Ishikawa (cell line): ENCODE measurements at regions not wholly inside any gene's neighbourhood (a gene's known extent, or its start where the extent isn't known, plus 50 kb on each side); places are given as distances from the start of the nearest gene placed in this dataset.

Experiments used
- CEBPB ChIP-seq: IDR thresholded peaks from 2 replicates; pipeline ENCODE4 v1.6.1; 2012
- CREB1 ChIP-seq: IDR thresholded peaks from 2 replicates; pipeline ENCODE4 v1.6.1; 2012; ENCODE audit warnings: low read depth
- EGR1 ChIP-seq: IDR thresholded peaks from 2 replicates; pipeline ENCODE4 v1.6.1; 2012
- EP300 ChIP-seq: IDR thresholded peaks from 2 replicates; pipeline ENCODE4 v1.6.1; 2012; ENCODE audit warnings: borderline replicate concordance
- FOXM1 ChIP-seq: IDR thresholded peaks from 2 replicates; pipeline ENCODE4 v1.6.1; 2012; ENCODE audit warnings: low read depth, borderline replicate concordance
- NFIC ChIP-seq: IDR thresholded peaks from 2 replicates; pipeline ENCODE4 v1.6.1; 2012
- RAD21 ChIP-seq: IDR thresholded peaks from 2 replicates; pipeline ENCODE4 v1.6.1; 2012; ENCODE audit warnings: low read depth
- TAF1 ChIP-seq: IDR thresholded peaks from 2 replicates; pipeline ENCODE4 v1.6.1; 2012; ENCODE audit warnings: low read depth, mild to moderate bottlenecking
- TCF12 ChIP-seq: IDR thresholded peaks from 2 replicates; pipeline ENCODE4 v1.6.1; 2012; ENCODE audit warnings: low read depth
- TEAD4 ChIP-seq: IDR thresholded peaks from 2 replicates; pipeline ENCODE4 v1.6.1; 2012
- YY1 ChIP-seq: IDR thresholded peaks from 2 replicates; pipeline ENCODE4 v1.6.1; 2012; ENCODE audit warnings: low read depth
- ZBTB7A ChIP-seq: IDR thresholded peaks from 2 replicates; pipeline ENCODE4 v1.6.1; 2012; ENCODE audit warnings: low read depth
- TF ChIP-seq, protein P1 (sequence below): IDR thresholded peaks from 2 replicates; pipeline ENCODE4 v1.6.1; 2012
- TF ChIP-seq, protein P2 (sequence below): IDR thresholded peaks from 2 replicates; pipeline ENCODE4 v1.6.1; 2012; ENCODE audit warnings: low read depth, mild to moderate bottlenecking
- TF ChIP-seq, protein P3 (sequence below): IDR thresholded peaks from 2 replicates; pipeline ENCODE4 v1.6.1; 2012

DNA sequence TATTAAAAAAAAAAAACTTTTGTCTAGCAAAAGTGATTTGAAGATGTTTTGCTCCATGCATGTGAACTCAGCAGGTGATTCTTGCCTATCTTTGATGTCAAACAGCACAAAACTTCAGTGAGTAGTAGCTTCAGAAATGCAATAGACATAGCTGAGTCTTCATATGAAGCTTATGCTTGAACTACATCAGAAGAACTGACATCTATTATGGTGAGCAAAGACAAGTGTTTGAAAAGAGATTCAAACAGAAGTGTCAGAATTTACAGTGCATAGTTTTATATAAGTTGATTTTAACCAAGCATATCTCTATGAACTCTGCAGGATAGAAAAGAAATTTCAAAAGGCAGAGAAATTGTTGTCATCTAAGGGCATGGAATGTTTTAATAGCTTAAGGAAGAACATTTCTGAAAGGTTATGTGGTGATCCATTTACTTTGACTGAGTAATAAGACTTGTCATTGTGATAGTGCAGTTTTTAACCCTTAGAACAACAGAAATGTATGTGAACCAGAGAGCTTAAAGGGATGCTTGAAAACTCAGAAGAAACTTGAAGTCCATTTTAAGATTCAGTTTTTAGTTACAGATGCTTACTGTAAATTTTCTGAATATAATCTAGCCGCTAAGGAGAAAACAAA lies 351.4 kb downstream of the MDFIC start:
- TF ChIP-seq EP300, result no peak
- TF ChIP-seq YY1, result no peak

DNA sequence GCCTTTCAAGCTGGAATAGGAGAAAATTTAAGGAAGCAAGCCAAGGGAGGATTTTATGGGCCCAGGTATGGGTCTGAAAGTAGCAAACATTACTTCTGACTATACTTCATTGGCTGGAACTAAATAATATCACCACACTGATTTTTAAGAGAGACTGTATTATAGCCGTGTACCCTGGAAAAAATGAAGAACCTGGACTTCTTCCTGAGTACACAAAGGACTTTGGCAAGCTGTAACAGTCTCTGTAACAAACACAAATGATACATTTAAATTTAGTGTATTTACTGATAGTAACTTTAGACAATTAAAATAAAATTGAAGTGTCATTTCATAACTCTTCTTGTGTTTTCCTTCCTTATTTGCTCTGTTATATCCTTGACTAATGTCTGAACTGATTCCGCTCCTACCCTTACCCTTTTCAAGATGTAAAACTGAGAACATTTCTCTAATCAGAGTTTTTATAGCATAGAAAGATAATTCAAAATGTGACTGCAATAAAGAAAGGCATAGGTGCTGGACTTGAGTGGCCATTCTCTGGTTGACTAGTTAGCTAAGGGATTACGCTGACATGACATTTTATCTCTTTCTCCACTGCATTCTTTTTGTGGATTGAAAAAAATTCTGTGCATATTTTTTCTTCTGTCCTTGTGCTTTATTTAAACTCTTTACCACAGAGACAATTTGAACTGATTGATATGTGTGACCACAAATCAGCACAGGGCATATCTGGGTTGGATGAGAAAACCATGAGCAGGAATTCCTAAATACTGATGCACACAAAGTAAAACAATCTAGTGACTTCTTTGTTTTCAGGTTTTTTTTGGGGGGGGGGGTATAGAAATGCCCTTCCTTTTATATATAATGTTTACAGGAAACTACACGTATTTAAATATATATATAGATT lies 349.7 kb downstream of the MDFIC start:
- TF ChIP-seq TEAD4 (no peak), EGR1 (no peak), CREB1 (no peak), YY1 (no peak), RAD21 (no peak), NFIC (no peak), CEBPB (no peak), EP300 (no peak), FOXM1 (no peak)
- TF ChIP-seq, protein P1, sequence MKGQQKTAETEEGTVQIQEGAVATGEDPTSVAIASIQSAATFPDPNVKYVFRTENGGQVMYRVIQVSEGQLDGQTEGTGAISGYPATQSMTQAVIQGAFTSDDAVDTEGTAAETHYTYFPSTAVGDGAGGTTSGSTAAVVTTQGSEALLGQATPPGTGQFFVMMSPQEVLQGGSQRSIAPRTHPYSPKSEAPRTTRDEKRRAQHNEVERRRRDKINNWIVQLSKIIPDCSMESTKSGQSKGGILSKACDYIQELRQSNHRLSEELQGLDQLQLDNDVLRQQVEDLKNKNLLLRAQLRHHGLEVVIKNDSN, result no peak
- TF ChIP-seq, protein P2, sequence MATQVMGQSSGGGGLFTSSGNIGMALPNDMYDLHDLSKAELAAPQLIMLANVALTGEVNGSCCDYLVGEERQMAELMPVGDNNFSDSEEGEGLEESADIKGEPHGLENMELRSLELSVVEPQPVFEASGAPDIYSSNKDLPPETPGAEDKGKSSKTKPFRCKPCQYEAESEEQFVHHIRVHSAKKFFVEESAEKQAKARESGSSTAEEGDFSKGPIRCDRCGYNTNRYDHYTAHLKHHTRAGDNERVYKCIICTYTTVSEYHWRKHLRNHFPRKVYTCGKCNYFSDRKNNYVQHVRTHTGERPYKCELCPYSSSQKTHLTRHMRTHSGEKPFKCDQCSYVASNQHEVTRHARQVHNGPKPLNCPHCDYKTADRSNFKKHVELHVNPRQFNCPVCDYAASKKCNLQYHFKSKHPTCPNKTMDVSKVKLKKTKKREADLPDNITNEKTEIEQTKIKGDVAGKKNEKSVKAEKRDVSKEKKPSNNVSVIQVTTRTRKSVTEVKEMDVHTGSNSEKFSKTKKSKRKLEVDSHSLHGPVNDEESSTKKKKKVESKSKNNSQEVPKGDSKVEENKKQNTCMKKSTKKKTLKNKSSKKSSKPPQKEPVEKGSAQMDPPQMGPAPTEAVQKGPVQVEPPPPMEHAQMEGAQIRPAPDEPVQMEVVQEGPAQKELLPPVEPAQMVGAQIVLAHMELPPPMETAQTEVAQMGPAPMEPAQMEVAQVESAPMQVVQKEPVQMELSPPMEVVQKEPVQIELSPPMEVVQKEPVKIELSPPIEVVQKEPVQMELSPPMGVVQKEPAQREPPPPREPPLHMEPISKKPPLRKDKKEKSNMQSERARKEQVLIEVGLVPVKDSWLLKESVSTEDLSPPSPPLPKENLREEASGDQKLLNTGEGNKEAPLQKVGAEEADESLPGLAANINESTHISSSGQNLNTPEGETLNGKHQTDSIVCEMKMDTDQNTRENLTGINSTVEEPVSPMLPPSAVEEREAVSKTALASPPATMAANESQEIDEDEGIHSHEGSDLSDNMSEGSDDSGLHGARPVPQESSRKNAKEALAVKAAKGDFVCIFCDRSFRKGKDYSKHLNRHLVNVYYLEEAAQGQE, result no peak

DNA sequence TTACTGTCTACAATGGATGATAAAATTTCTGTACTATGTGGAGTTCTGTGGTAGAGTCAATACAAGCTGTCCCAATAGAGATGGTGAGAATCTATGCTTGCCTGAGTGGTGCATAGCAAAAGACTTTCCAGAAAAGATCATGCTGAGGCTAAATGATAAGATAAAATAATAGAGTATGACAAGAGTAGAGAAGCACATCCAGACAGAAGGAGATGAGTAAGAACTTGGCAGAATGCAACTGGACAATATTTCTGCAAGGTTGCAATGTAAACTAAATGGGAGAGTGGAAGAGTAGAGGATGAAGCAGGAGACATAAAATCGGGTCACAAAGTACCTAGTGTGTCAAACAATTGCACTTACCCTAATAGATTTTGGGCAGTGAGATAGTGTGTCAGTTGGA lies 347.6 kb downstream of the MDFIC start:
- TF ChIP-seq CREB1 (no peak), RAD21 (no peak), ZBTB7A (no peak), NFIC (no peak), TCF12 (no peak), CEBPB (no peak), YY1 (no peak), FOXM1 (no peak), EGR1 (no peak), TEAD4 (no peak)
- TF ChIP-seq, protein P2, result no peak
- TF ChIP-seq, protein P3, sequence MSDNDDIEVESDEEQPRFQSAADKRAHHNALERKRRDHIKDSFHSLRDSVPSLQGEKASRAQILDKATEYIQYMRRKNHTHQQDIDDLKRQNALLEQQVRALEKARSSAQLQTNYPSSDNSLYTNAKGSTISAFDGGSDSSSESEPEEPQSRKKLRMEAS, result no peak

DNA sequence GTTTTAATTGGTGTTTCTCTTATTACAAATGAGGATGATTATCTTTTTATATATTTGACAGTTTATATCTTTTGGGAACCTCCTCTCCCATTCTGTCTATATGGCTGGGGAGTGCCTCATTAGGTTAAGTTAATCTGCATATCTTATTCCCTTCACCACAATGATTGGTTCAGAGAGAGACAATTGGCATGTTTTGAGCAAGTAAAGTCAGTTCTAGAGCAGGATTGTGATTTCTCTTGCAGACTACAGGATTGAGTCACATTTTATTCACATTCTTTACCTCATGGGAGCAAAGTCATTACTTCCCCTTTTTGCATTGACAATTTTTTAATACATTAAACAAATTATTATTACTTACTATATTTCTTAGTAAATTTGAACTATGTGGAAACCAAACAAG lies 345.6 kb downstream of the MDFIC start:
- TF ChIP-seq RAD21 (no peak), NFIC (no peak), EP300 (no peak), TAF1 (no peak), TCF12 (no peak), ZBTB7A (no peak), TEAD4 (no peak), YY1 (no peak), EGR1 (no peak), CREB1 (no peak), CEBPB (no peak), FOXM1 (no peak)
- TF ChIP-seq, protein P2, result no peak
- TF ChIP-seq, protein P3, result no peak
- TF ChIP-seq, protein P1, result no peak
